ENCODE measurements at regions not wholly inside any gene's neighbourhood (a gene's known extent, or its start where the extent isn't known, plus 50 kb on each side); places are given as distances from the start of the nearest gene placed in this dataset.
A peak's percentile ranks its signal among the peaks of the same experiment; 100 is the strongest.

DNA sequence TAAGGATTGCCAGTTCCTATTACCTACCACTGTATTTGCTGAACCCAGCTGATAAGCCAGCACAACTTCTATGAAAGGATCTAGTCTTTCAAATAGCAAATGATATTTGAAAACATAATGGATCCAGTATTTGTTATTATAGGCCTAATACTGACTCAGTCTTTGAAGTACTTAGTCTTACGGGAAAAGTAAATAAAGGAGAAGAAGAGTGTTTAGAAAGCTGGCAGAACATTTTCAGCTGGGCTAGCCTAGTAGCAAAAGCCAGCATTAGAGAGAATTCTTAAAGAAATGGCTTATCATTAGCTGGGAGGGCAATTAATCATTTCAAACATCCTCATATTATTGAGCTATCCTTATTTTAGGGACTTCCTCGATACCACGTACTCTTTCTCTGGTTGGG is 101.4 kb upstream of the GOLIM4 start:
- DNase-seq = peak; percentile 35

DNA sequence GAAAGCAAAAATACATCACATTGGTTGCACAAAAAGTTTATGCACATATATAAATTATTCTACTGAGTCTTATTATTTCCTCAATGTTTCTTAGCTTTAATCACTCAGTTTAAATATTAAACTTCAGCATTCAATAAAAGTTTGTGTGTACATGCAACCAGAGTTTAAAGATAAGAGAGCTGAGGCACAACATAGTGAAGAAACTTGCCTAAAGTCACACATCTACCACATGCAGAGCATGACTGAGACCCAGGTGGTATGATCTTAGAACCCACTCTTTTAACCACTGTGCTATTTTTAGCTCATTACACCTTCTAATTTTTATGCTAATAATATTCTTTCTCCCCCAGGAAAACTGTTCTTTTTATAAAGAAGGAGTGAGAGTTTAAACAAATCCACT is 96.1 kb upstream of the GOLIM4 start:
- DNase-seq = no peak

DNA sequence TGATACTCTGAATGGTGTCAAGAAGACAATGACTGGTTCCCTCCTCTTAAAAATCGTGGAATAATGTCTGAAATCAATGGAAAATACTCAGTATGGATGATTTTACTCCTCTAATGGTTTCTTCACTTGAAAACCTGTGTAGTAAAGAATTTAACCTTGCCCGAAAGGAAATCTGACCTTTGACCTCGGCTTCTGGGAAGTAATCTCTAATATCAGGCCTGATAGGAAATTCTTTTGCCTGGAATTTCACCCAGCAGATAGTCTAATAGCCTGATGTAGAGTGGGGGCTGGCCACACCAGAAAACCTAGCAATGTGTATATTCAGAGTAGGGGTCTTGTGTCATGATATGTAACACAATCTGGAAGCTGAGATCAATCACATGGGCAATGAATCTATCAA is 91.5 kb upstream of the GOLIM4 start:
- no peak for DNase-seq

DNA sequence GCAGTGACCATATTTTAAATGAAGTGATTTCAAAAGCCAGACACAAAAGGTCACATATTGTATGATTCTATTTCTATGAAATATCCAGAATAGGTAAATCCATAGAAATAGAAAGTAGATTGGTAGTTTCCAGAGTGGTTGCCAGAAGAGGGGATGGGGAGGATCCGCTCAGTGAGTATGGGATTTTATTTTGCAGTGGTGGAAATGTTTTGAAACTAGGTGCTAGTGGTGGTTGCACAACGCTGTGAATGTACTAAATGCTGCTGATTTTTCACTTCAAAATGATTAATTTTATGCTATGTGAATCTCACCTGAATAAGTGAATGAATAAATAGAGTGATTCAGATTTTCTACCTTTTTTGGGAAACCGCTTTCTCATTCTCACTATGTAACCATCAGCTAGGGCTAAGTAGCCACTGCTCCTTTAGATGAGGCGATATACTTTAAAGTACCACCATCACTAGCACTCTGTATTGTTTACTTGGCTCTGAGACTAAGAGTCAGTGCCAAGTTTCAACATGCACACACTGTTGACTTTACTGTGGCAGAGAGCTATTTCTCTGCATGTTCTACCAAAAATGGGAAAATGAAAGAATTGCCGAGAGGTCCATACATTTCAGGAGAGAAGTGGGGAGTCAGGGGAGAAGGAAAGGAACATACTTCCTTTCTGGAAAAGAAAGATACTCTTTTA is 90.7 kb upstream of the GOLIM4 start:
- no peak for DNase-seq

DNA sequence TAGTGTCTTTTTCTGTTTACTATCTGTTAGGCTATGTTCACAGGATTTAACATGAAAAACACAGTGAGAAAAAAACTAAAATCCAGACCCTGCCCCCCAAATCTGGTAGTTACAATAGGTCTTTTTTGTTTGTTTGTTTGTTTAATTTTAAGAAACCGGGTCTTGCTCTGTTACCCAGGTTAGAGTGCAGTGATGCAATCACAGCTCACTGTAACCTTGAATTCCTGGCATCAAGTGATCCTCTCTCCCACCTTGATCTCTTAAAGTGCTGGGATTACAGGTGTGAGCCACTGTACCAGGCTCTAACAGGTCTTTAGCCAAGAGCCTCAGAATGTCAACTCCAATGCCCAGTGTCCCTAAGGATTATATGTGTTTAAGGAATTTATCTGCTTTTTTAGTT is 88.0 kb upstream of the GOLIM4 start:
- DNase-seq = no peak

DNA sequence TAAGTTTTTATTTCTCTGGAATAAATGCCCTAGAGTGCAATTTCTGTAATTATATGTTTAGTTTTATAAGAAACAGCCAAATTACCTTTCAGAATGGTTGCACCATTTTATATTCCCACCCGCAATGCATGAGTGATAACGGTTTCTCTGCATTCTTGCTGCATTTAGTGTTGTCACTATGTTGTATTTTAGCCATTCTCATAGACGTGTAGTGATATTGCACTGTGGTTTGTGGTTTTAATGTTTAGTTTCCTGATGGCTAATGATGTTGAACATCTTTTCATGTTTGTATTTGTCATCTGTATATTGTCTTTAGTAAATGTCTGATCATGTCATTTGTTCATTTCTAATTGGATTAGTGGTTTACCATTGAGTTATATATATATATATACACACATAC is 73.0 kb upstream of the GOLIM4 start:
- no peak for DNase-seq

DNA sequence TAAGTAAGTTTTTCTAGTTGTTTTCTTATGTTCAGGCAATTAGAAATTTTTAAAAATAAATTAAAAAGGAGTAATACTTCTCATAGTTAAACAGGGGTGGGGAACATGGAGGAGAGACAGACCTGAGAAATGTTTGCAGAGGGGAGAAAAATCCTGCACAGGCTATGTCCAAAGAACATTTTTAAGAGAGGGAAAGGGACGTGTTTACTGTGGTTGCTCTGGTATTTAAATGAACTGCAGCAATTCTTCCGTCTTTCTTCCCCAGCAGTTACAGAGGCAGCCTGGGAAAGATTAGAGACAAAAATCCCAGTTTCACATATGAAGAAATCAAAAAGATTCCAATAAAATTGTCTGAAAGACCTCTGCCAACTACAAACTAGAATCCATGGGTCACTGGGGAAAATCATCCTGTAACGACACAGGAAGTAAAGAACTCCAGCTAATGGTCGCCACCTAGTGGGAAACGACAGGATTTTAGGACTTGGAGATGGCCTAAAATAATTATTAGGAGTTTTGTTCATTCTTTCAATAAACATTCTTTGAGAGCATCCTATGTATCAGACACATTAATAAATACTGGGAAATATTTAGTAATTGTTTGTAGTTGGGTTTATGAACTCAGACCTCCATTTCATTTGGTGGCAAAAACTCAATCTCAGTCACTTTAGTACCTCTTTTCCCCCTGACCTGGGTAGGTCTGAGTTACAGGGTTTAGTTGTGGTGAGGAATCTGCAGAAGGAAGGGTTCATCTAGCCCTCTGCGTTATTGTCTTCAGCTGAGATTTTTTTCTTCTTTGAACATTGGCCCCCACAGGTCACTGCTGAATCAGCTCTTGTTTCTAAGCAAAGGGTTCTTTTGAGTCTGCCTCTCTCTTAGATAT is 69.9 kb upstream of the GOLIM4 start:
- peak; percentile 74 for DNase-seq

DNA sequence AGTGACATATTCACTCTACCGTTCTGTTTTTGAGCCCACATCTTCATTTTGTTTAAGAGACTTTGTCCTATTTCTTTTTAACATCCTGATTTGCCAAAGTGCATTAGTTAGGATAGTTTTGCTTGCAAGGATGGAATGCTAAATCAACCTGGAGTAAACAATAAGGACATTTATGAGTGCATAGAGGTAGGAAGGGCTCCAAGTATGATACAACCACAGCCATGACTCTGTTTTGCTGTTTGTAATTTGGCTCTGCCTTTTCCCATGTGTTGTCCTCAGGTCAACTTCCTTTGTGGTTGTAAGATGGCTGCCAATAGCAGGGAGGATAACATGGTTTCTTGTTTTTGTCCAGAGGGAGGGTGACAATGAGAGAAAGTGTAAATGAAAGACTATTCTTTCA is 66.4 kb upstream of the GOLIM4 start:
- DNase-seq = no peak

DNA sequence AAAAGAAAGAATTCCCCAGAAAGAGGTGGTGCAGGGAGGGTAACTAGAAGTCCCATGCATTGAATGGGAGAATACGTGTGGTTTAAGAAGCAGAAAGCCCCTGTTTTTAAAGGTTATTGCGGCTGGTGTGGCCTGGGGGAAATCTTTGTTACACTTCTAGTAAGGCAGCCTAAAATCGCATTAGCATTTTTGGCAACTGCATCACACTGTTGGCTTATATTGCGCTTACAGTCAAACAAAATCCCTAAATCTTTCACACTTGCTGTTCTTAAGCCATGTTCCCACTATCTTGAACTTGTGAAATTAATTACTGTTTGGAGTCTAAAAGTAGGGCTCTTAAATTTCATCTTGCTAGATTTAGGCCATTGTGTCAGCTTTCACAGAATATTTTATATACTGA is 66.0 kb upstream of the GOLIM4 start:
- DNase-seq = no peak

DNA sequence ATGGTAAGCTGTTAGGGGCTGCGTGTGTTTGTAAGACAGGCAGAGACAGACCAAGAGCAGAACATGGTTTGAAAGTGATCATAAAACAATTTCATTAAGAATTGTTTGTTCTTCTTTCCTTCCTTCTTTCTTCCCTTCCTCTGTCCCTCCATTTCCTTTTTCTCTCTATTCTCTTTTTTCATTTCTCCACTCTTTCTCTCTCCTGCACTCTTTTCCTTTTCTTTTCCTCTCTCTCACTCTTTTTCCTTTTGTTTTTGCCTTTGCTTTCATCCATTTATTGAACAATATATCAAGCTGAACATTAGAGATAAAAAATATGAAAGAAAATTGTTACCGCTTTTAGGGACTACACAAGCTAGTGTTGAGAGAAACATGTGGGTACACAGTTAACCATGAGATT is 62.2 kb upstream of the GOLIM4 start:
- DNase-seq = no peak

DNA sequence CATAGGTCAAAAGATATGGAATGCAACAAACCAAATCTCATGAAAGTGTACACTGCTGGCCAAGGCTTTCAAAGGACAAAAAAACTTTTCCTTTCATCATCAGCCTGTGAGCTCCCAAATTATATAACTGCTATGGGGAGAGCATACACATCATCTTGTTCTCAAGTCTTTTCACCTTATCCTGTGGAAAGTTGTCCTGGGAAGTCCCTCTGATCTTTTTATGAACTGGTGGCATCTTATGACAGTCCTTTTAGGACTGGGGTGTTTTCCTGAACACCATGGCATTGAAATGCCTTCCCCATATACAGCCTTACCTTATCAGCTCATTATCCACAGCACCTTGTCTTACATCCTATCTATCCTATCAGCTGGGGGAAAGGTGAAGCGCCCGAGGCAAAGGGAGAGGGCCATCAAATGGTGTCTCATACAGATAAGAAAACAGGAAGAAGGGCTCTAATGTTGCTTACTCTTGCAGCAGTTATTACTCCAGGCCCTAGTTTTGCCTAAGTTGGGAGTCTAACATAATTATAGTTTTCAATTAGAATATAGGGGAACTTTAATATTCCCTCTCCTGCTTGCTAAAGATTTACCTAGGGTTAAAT is 61.5 kb upstream of the GOLIM4 start:
- no peak for DNase-seq

DNA sequence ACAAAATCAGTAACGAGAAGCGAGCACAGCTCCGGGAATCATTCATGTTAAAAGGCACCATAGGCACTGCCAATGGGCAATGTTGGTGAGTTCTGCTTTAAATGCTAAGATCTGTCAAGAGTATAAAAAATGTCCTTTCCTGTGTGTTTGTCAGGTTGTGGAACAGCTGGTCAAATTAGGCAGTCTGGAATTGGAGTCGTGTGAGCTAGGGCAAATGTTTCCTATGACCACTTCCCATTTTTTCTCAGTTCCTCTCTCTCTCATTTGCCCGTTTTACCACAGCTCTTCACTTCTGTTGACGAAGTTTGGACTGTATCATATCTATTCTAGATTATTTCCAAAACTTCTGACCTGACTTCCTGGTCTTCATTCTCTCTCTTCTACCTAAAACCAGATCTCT is 60.8 kb upstream of the GOLIM4 start:
- no peak for DNase-seq

DNA sequence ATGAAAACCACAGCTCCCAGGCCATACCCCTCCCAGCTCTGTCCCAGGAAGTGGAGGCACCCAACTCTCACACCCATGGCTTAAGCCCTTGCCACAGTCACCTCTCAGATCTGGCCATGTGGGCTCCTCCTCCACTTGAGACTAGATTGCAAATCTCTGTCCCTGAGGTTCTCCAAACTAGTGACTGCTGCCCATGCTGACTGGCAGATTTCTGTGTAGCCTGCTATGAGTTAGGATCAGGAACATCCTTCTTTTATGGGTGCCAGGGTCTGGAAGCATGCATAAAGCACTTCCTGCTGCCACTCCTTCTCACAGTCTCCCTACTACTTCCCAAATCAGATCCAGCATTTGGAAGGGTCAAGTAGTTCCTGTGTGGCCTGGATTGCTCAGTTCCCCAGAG is 59.6 kb upstream of the GOLIM4 start:
- no peak for DNase-seq

DNA sequence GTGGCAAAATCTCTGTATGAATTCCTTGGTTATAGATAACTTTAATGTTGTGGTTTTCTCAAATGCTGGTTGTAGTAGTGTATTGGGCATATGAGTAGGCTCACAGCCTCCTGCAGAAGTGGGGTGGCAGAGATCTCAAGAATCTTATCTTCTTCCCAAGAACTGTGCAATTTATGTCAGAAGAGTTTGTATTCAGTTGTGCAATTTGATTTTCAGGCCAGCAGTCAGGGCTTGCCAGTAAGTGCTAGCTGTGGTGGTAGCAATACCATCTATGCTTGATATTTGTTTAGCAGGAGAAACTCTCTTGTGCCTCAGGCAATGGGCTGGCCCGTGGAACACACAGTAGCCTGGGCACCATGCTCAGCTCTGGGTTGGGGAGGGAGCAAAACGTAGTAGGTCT is 58.4 kb upstream of the GOLIM4 start:
- DNase-seq = no peak

DNA sequence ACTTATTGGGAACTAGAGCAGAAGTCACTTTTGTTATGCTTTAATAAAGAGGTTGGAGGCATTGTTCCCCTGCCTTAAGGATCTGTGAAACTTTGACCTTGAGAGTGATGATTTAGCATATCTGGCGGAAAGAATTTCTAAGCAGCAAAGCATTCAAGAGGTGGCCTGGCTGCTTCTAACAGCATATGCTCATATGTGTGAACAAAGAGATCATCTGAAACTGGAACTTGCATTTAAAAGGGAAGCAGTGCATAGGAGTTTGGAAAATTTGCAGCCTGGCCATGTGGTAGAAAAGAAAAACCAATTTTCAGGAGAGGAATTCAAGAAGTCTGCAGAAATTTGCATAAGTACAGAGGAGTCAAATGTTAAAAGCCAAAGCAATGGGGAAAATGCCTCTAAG is 56.4 kb upstream of the GOLIM4 start:
- no peak for DNase-seq

Measured in NCI-H1105 (cell line).